ENCODE measurements at regions not wholly inside any gene's neighbourhood (a gene's known extent, or its start where the extent isn't known, plus 50 kb on each side); places are given as distances from the start of the nearest gene placed in this dataset.

DNA sequence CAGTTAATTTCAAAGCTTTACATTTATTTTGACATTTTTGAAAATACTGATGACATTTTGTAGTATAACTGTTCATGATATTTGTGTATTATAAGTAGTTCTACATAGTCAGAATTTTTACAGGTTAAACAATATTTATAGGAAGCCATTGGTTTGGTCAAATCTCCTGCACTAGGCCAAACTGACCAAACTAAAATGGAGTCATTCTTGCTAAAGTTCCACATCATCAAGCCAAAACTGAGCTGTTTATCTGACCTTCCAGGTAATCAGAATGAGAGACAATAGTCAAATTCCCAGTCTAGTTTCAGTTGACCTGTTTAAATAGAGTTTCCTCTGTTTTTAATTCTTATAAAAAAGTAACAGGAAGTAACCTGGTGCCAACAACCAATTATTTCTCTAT, 253.3 kb upstream of the RGS18 start:
- ATAC-seq, result no peak

GRCh38 chr1:191905781-191906180, 252.5 kb upstream of the RGS18 start:
- ATAC-seq, result no peak
- TF ChIP-seq BACH2 (CRISPR knock-in tag; IDR thresholded peaks at IDR 0.05; ENCODE audit: borderline replicate concordance) (no peak), PPARA (CRISPR knock-in tag; IDR thresholded peaks at IDR 0.05; ENCODE audit: borderline replicate concordance) (no peak), ZNF8 (CRISPR knock-in tag; IDR thresholded peaks at IDR 0.05) (no peak), RARB (CRISPR knock-in tag; IDR thresholded peaks at IDR 0.05) (no peak), GLIS3 (CRISPR knock-in tag; IDR thresholded peaks at IDR 0.05) (no peak), OSR1 (CRISPR knock-in tag; IDR thresholded peaks at IDR 0.05) (no peak), ZNF70 (CRISPR knock-in tag; IDR thresholded peaks at IDR 0.05) (no peak), TOX (CRISPR knock-in tag; IDR thresholded peaks at IDR 0.05; ENCODE audit: borderline replicate concordance) (no peak), ZNF565 (CRISPR knock-in tag; conservative IDR thresholded peaks at IDR 0.05; ENCODE audit: low read depth) (no peak), CSRNP3 (CRISPR knock-in tag; IDR thresholded peaks at IDR 0.05) (no peak)
- TF ChIP-seq, protein P1, sequence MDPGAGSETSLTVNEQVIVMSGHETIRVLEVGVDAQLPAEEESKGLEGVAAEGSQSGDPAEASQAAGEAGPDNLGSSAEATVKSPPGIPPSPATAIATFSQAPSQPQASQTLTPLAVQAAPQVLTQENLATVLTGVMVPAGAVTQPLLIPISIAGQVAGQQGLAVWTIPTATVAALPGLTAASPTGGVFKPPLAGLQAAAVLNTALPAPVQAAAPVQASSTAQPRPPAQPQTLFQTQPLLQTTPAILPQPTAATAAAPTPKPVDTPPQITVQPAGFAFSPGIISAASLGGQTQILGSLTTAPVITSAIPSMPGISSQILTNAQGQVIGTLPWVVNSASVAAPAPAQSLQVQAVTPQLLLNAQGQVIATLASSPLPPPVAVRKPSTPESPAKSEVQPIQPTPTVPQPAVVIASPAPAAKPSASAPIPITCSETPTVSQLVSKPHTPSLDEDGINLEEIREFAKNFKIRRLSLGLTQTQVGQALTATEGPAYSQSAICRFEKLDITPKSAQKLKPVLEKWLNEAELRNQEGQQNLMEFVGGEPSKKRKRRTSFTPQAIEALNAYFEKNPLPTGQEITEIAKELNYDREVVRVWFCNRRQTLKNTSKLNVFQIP (CRISPR knock-in tag; IDR thresholded peaks at IDR 0.05; ENCODE audit: borderline replicate concordance, low read depth), result no peak

More for the DNA sequence above, 253.3 kb upstream of the RGS18 start:
- TF ChIP-seq SNAI2 (CRISPR knock-in tag; IDR thresholded peaks at IDR 0.05) (no peak), ZNF565 (CRISPR knock-in tag; conservative IDR thresholded peaks at IDR 0.05; ENCODE audit: low read depth) (no peak), ESRRG (CRISPR knock-in tag; IDR thresholded peaks at IDR 0.05) (no peak)
- TF ChIP-seq, protein P2, sequence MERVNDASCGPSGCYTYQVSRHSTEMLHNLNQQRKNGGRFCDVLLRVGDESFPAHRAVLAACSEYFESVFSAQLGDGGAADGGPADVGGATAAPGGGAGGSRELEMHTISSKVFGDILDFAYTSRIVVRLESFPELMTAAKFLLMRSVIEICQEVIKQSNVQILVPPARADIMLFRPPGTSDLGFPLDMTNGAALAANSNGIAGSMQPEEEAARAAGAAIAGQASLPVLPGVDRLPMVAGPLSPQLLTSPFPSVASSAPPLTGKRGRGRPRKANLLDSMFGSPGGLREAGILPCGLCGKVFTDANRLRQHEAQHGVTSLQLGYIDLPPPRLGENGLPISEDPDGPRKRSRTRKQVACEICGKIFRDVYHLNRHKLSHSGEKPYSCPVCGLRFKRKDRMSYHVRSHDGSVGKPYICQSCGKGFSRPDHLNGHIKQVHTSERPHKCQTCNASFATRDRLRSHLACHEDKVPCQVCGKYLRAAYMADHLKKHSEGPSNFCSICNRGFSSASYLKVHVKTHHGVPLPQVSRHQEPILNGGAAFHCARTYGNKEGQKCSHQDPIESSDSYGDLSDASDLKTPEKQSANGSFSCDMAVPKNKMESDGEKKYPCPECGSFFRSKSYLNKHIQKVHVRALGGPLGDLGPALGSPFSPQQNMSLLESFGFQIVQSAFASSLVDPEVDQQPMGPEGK (CRISPR knock-in tag; IDR thresholded peaks at IDR 0.05; ENCODE audit: borderline replicate concordance), result no peak
- TF ChIP-seq, protein P1 (CRISPR knock-in tag; IDR thresholded peaks at IDR 0.05; ENCODE audit: borderline replicate concordance, low read depth), result no peak

GRCh38 chr1:191907121-191907520, 251.1 kb upstream of the RGS18 start:
- no peak for ATAC-seq
- TF ChIP-seq BACH2 (CRISPR knock-in tag; IDR thresholded peaks at IDR 0.05; ENCODE audit: borderline replicate concordance), result no peak

DNA sequence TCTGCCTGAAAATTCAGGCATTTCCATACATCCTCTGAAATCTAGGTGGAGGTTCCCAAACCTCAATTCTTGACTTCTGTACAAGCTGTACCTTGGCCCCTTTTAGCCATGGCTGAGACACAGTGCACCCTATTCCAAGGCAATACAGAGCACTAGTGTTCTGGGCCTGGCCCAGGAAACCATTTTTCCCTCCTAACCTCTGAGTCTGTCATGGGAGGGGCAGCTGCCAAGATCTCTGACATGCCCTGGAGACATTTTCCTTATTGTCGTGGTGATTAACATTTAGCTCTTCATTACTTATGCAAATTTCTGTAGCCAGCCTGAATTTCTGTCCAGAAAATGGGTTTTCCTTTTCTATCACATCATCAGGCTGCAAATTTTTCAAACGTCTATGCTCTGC, 248.0 kb upstream of the RGS18 start:
- no peak for ATAC-seq
- TF ChIP-seq CSDC2 (CRISPR knock-in tag; IDR thresholded peaks at IDR 0.05) (no peak), RARB (CRISPR knock-in tag; IDR thresholded peaks at IDR 0.05) (no peak), CSRNP3 (CRISPR knock-in tag; IDR thresholded peaks at IDR 0.05) (no peak), OSR1 (CRISPR knock-in tag; IDR thresholded peaks at IDR 0.05) (no peak), ARNTL (CRISPR knock-in tag; IDR thresholded peaks at IDR 0.05; ENCODE audit: borderline replicate concordance, low read depth) (no peak), TOX (CRISPR knock-in tag; IDR thresholded peaks at IDR 0.05; ENCODE audit: borderline replicate concordance) (no peak), ZNF565 (CRISPR knock-in tag; conservative IDR thresholded peaks at IDR 0.05; ENCODE audit: low read depth) (no peak), PPARA (CRISPR knock-in tag; IDR thresholded peaks at IDR 0.05; ENCODE audit: borderline replicate concordance) (no peak), ZFP30 (CRISPR knock-in tag; IDR thresholded peaks at IDR 0.05) (no peak), GLIS3 (CRISPR knock-in tag; IDR thresholded peaks at IDR 0.05) (no peak), ISL1 (CRISPR knock-in tag; IDR thresholded peaks at IDR 0.05) (no peak), ZNF70 (CRISPR knock-in tag; IDR thresholded peaks at IDR 0.05) (no peak), ZC3H10 (CRISPR knock-in tag; IDR thresholded peaks at IDR 0.05) (no peak), SNAI2 (CRISPR knock-in tag; IDR thresholded peaks at IDR 0.05) (no peak), ESRRG (CRISPR knock-in tag; IDR thresholded peaks at IDR 0.05) (no peak), BACH2 (CRISPR knock-in tag; IDR thresholded peaks at IDR 0.05; ENCODE audit: borderline replicate concordance) (no peak)
- TF ChIP-seq, protein P3, sequence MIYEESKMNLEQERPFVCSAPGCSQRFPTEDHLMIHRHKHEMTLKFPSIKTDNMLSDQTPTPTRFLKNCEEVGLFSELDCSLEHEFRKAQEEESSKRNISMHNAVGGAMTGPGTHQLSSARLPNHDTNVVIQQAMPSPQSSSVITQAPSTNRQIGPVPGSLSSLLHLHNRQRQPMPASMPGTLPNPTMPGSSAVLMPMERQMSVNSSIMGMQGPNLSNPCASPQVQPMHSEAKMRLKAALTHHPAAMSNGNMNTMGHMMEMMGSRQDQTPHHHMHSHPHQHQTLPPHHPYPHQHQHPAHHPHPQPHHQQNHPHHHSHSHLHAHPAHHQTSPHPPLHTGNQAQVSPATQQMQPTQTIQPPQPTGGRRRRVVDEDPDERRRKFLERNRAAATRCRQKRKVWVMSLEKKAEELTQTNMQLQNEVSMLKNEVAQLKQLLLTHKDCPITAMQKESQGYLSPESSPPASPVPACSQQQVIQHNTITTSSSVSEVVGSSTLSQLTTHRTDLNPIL (CRISPR knock-in tag; IDR thresholded peaks at IDR 0.05; ENCODE audit: low read depth), result no peak
- TF ChIP-seq, protein P1 (CRISPR knock-in tag; IDR thresholded peaks at IDR 0.05; ENCODE audit: borderline replicate concordance, low read depth), result no peak
- TF ChIP-seq, protein P2 (CRISPR knock-in tag; IDR thresholded peaks at IDR 0.05; ENCODE audit: borderline replicate concordance), result no peak

Data from SK-N-SH treated with all-trans-retinoic acid at 6 μM for 48 hours (cell line).